GM21367 (cell line): ENCODE measurements at regions not wholly inside any gene's neighbourhood (a gene's known extent, or its start where the extent isn't known, plus 50 kb on each side); places are given as distances from the start of the nearest gene placed in this dataset.

ENCODE experiments used
- ATAC-seq: cut with Tn5 transposase; IDR thresholded peaks from one replicate; pipeline ENCODE4 v1.9.1; 2021; ENCODE audit not compliant: unreplicated experiment

DNA sequence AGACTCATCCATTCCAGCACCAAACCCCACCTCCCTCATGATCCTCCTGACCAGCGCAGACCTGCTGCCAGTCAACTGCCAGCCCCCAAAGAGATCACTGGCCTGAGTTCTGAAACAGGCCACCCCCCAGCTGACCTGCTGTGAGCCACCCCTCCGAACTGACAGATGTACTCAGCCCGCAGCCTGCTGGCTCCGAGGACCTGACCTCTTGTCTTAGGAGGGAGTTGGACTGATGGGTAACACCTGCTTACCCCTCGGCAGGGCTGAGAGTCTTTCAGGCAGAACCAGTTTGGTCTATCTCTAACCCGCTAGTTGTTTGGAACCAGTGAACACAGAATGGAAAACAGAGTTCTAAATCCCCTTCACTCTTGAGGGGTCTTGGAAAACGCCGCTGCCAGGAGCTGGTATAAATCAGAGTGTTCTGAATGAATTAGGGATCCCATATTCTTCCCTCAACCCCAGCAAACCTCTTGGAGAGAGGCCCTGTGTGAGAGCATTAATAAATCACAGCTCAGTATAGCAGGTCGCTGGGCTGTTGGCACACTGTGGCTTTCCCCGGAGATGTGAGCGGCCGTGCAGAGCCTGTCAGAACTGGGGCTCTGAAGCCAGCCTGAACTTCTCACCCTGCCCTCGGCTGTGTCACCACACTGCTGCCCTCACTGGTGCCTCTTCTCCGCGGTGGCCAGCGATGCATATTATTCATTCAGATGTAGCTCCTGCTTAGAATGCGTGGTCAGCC, 165.1 kb upstream of the NCAM1 start:
- no peak for ATAC-seq

DNA sequence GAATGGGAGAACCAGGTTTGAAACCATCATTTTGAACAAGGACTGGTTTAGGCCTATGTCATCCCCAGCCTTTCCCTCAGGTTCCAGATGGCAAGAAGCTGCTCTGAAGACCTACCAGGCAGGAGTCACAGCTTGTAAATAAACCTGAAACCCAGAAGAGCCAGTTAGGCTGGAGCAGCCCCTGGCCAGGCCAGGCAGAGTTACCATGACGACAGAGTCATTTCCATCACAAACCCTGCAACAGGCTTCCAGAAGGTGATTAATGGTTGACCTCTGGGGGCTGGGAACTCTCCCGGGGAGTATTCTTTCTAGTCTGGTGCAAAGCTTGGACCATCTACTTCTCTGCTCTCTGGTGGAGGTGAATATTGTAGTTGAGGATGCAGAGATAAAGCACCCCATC, 164.1 kb upstream of the NCAM1 start:
- no peak for ATAC-seq

DNA sequence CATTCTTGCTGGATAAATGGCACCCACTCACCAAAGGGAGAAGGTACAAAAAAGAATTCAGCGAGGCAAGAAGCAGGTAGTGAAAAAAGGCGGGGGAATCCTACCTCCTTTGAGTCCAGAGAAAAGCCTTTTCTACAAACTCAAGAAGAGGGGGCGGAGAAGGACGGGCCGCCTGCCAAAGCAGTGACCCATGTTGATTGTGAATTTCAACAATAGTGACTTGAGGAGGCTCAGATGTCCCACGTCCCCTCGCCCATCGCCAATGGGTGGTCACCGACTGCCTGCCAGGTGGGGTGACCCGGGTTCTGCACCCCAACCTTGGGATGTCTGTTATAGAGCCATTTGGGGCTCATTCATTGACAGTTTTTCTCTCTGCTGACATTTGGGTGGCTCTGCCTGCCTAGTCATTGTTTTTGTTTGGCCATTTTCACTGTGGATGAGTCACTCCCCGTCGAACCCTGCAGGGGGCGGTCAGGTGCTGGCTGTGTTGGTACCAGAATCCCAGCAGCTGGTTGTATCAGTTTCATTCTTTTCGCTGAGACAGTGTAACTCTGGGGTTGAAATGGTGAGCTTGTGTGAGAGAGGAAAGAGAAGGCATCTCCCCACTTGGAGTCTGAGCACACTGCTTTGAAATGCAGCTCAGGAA, 163.4 kb upstream of the NCAM1 start:
- no peak for ATAC-seq

DNA sequence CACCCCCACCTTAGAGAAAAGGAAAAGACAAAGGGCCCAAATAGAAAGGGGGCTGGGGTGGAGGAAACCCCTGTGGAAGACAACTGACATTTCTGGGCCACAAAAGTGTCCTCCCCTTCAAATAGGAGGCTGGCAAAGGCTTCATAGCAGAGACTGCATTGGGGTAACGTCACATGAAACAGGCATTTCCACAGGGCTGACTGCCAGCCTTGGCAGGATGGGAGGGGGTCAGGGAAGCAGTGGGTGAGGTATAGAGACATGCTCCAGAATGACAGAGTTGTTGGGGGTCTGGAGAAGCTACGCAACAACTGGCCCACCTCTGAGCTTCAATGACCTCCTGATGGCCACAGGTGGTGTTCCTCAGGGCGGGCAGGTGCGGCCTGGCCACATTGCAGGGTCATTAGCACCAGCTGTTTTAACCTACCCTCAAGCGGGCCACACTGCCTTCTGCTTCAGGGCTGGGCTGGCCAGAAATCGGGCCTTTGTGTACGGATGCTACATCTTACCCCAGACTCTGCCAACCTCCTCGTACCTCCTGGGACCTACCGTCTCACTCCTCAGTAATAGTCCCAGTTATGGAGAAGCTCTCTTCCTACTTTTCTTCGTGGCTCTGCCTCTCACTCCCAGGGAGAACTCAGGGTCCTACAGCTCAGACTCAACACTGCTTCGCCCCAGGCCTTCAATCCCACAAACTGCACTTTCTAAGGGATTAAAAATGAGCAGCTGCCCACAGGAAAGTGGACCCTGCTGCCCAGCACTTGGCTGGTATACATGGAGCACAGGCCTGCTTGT, 160.0 kb upstream of the NCAM1 start:
- ATAC-seq: no peak

DNA sequence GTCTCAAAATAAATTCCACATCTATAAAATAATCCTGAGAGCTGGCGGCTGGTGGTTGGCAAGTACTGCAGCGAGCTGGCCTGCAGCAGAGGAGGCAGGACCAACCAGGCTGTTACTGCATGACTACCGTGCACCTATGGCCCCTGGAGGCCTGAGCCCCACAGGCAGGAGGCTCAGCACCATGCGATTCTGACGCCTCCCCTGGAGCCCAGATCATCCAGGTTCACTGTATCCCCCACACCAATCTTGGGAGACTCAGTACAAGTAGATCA, 159.5 kb upstream of the NCAM1 start:
- no peak for ATAC-seq

DNA sequence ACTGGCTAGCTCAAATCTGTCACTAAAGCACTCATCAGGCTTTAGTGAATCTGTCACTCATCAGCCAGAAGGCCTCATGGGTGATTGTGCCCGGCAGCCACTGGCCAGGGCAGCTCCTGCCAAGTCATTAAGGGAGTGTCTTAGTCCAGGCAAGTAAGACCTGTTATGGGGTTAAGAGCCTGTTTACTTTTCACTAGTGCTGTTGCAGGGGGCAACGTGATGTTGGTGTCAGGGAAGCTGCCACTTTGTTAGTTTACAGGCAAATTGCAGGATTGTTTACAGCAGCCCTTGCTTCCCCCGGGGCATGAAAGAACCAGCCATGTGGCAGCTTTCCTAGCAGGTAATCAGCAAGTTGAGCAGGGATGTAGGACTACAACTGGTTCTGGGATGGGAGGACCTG, 155.6 kb upstream of the NCAM1 start:
- no peak for ATAC-seq

DNA sequence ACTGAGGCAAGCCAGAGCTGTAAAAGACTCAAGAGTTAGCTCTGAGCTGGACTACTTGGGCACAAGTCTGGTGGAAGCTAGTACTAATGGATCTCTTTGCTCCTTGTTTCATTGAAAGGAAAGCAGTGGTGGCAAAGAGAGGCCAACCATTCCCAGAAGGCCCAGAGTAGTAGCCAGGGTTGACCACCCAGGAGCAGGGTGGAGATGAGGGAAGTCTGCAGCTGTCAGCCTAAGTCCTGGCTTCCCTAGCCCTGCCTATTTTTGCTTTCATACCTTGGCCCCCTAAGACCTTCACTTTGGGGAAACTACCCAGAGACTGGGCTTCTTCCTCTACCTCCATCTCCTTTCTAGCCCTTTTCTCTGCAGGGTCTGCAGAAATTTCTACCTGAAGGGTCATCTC, 155.0 kb upstream of the NCAM1 start:
- ATAC-seq: no peak

DNA sequence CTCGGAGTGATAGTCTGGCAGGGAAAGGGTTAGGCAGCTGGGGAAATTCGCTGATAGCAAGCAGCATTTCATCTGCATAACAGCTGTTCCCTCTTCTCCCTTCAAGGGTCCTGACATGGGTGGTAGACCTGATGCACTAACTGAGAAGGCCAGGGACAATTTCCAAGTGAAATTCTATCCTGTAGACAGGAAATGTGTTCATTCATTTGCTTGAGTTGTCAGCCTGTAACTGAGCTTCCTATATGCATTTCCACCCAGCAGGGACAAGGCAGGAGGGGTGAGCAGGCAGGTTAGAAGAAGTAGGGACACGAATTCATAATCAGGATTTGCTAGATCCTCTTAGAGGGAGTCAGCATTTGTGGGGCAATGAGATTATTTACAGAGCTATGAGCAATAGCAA, 154.3 kb upstream of the NCAM1 start:
- no peak for ATAC-seq

DNA sequence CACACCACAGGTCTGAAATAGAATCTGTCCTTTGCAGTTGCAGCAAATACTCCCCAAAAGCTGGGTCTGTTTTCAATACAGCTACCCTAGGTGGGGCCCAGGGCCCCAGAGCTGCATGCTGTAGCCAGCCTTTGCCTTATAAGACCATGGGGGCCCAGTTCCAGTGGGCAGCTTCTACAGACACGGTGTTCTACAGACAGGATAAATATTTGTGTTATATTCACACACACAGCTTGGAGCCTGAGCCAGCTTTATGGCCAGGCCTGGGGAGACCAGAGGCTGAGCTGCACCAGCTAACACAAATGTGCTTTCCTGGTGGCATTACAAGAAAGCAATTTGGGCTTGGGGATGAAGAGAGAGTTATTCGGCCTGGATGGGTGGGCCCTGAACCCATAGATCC, 151.8 kb upstream of the NCAM1 start:
- no peak for ATAC-seq

DNA sequence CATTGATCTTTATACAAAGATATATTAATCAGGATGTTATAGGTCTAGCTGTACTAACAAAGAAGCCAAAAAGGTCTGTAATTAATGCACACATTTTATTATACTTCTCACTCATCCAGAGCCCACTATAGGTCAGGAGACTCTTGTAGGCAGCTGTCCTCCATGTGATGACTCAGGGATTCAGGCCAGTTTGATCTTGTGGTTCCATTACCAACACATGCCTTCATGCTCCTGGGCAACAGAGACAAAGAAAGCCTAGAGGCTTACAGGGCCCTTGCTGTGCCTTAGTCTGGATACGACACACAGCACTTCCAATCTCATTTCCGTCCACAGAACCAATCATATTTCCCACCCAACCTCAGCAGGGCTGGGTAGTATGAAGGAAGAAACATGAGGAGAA, 150.3 kb upstream of the NCAM1 start:
- ATAC-seq: no peak

DNA sequence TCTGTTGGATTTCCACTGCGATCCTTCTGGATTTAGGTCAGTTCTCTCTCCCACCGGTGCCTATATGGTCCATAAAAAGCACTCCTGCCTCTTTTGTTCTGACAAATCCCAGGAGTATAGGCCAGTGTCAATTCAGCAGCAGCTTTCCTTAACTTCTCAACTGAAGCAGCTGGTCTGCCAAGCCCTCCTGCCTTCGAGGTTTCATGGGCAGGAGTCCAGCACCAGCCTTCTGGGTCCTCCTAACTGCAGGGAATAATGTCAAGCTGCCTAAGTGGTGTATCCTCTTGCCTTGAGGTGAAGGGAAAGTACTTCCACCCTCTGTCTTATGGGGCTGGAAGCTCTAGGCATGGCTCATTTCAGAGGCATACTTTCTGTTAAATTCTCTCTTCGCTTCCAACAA, 149.4 kb upstream of the NCAM1 start:
- ATAC-seq: no peak

DNA sequence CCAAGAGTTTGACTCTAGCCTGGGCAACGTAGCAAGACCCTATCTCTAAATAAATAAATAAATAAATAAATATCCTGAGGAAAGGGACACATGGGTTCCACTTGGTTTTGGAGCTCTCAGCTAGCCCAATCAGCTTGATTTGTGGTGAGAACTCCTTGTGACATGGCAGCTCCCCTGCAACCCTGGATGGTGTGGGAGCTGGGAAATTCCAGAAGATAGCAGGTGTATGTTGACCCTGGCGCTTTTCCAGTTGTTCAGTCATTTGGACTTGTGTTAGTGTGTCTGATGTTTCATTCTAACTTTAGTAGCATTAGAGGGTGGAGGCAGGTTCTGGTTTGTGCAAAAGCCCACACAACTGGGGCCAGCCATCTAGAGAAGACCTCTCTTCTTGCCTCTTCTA, 148.5 kb upstream of the NCAM1 start:
- ATAC-seq: no peak

DNA sequence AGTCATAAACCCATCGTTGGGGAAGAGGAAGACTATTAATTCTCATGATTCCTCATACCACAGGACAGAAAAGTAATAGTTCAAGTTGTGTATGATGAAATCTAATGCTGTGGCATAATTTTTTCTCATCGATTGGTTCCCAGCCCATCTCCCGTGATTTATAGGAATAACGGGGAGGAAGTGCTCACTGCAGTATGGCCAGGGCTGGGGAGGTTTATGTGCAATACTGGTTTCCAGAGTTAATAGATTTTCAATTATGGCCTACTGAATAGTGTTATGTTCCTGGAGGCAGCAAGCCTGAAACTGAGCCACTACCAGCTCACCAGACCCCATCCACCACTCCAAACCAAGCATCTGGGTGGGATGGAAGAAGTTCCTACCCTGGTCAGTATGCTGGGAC, 147.1 kb upstream of the NCAM1 start:
- no peak for ATAC-seq

DNA sequence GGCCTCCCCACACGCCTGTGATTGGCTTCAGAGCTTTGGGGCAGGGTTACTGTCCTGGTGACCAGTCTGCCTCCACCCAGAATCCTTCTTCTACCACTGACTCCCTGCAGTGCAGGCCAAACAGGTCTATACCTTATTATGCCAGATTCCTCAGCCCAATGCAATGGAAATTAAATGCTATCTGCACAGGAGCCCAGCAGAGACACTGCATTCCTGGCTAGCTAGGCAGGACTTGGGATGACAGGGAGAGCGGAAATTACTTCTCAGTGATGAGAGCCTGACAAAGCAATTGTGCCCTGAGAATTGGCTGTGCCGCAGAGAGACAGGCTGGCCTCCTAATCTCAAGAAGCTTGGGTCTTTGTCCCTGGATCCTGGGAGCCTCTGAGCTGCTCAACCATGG, 143.8 kb upstream of the NCAM1 start:
- ATAC-seq: no peak

DNA sequence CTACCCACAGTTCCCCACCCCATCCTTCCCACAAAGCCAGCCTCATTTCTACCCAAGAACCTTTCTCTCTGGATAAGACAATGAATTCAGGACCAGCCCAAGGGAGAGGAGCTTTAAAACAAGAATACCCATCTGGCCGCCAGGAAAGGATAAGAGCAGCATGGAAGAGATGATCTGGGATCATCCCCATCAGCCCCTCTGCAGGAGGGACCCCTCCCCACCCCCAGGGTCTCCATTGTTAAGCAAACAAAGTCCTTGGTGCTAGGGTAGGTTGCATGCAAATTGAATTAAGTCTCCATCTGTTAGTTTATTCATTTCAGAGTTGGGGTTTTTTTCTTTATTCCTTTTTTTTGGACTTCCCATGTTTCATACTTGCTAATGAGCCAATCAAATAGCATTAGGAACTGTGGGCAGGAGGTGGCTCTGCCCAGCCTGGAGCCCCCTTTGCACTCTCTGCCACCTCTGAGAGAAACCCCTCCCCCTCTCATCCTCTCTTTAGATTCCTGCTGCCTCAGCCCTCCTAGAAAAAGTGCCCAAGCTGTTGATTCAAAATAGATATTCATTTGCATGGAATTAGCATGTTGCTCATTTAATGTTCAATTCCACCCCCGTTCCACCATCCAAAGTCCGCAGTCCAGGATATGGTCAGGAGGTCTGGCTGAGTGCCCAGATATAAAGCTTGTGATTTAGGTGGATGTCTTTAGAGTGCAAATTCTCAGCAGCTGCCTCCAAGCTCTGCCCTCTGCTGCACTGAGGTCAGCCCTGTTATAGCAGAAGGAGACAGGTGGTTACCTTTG, 138.5 kb upstream of the NCAM1 start:
- ATAC-seq: no peak

DNA sequence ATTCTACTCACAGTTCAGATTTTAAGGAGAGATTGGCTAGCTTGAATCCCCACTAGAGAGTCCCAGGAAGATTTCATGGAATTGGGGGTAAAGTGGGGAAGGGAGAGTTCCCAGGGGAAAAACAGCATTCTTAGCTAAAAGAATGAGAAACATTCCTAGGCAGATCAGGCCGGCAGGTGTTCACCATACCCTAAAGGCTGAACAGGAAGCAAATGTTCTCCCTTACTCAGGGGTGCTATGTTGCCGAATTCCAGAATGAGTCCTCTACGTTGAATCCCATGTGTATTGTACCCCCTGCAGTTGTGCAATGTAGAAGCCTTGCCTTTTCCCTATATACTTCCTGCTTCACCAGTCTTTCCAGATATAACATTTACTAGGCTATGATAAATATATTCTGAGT, 135.2 kb upstream of the NCAM1 start:
- no peak for ATAC-seq

DNA sequence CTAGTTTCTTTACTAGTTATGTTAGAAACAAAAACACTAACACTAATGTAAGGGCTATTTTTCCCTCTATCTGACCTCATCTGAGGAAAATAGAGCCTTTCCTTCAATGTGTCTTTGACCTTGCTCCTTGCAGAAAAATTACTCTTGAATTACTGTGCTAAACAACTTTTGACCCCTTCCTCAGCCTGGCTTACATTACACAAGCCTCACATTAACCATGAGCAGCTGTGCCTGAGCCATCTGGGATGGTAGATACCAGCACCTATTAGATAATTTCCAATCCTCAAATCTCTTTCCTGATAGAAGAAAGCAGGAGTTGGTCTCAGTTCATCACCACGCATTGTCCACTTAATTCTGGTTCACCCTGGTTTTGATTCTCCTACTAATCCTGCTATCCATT, 134.4 kb upstream of the NCAM1 start:
- no peak for ATAC-seq

DNA sequence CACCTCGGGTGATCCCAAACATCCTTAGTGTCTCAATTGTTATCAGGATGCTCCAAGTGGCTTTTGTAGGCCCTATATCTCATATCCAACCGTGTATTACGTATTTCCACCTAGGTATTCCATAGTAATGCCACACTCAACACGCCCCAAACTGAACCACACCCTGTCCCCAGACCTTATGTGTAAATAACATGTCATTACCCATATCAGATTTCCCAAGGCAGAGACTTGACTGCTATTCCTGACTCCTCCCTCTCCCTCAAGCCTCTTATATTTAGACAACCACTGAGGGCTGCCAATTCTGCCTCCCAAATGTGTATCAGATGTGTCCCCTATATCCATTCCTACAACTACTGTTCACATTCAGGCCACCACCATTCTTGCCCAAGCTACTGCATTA, 132.8 kb upstream of the NCAM1 start:
- ATAC-seq: no peak

DNA sequence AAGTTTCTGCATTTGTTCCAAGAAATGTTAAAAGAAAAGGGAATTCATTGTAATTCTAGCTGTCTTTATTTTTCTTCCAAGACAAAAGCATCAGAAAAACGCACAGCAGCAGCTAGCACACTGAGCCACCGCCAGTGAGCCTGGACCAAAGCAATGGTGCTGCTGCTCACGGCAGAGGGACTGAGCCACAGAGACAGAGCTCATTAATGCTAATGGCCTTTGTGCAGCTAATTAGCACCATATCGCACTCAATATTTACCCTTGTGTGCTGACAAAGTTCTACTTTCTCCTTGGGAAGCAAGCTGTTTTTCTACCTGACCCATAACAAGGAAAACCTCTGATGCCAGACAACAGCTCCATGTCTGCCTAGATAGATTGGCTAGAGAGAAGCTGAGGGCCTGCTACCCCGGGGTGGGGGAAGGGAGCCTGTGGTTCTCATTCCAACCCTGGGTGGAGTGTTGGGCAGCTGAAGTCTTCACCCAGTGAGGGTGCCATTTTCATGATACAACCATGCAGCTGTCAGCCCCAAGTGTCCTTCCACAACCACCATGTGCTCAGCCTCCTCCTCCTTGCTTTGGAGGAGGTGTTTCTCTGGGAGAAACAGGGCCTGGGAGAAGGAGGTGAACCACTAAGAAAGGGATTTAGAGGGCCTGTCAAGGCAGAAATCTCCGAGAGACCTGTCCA, 131.1 kb upstream of the NCAM1 start:
- no peak for ATAC-seq

DNA sequence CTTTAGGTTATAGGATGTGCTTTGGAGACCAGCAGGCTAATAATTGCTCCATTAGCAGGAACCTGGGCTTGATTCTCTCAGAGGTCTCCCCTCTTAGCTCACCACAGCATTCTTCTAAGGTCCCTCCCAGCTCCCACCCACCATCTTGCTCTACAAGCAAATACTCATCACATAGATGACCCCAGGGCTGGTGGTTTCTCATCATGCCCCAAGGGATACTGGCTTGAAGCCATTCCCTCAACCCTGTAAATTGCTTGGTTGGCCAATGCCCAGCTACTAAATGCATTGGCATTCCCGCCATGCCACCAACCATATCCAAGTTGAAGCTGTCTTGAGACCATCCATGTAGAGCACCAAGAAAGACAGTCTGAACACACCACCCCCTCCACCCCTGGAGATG, 130.2 kb upstream of the NCAM1 start:
- ATAC-seq: no peak
